Stimulated activated CD4-positive, alpha-beta T cell treated with anti-CD3 and anti-CD28 coated beads, Interleukin-12 subunit alpha, Interleukin-12 subunit beta, amount 100 ng/mL, for 4 hours (primary cell): ENCODE measurements at regions not wholly inside any gene's neighbourhood (a gene's known extent, or its start where the extent isn't known, plus 50 kb on each side); places are given as distances from the start of the nearest gene placed in this dataset.

ENCODE experiments used
- DNase-seq: peaks from one replicate; pipeline ENCODE4 v3.0.0-alpha.2; 2020

DNA sequence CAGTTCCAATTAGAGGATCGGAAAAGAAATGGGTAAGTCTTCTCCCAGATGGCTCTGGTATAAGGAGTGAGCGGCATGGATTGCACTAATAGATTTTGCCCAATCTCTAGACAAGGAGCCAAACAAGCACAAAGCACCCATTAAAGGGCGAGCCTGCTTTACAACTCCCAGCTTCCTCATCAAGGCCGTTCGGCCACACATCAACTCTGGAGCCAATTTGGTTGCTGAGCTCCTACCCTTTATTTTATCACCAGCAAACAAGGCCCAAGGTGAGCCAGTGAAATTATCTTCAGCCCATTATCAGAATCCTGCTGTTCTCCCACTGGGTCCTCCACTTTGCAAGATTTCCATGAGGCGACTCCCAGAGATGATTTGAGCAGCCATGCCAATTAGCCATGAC is 292.2 kb upstream of the NPVF start:
- DNase-seq: no peak

DNA sequence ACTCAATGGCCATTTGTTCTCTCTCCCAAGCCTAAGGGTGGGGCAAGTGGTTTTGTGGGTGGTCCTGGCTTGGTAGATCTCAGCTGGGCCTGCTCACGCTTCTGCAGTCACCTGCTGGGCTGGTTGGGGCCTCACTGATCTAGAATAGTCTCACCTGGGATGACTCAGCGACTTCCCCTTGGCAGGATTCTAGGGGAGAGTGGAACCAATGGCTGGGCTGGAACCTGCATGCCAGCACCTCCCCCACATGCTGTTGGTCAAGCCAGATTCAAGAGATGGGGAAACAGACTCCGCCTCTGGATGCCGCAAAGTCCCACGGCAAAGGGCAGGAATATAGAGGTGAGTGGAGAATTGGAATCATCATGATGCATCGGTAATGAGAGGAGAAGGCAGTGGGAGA is 292.9 kb upstream of the NPVF start:
- DNase-seq: no peak

DNA sequence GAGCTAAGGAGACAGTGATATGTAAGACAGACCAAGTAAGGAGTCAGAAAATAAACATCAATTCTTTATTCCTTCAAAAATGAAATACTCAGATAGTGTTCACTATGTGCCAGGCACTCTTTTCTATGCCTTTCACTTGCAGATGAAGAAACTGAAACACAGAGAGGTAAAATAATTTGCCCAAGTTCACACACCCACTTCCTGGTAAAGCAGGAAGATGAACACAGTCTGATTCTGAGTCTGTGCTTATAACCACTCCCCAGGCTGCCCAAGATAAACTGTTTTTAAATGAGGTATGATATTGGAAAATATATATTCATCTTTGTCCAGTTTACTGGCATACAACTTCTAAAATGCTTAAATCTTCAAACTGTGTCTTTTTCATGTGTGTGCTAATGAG is 294.4 kb upstream of the NPVF start:
- DNase-seq: no peak

DNA sequence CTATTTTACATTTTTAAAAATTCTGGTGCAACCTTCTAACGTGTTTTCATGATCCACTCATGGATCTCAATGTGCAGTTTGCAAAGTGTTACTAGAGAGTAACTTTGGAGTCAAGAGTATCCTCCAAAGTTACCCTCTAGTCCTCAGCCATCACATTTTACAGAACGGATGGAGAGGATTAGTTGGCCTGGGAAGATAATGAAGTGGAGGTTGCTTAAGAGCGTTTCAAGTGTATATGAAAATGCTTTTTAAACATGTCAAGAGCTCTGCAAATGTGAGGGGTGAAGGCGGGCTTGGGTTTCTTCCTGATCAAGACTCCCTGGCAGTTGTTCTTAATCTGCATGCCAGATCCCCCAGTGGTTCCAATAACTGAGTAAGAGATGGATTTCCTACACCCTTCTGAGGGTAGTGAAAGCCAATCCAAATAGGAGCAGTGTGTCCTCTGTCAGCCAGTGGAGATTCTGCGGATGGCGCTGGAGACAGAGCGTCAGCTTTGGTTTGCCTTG is 299.4 kb upstream of the NPVF start:
- DNase-seq: no peak

DNA sequence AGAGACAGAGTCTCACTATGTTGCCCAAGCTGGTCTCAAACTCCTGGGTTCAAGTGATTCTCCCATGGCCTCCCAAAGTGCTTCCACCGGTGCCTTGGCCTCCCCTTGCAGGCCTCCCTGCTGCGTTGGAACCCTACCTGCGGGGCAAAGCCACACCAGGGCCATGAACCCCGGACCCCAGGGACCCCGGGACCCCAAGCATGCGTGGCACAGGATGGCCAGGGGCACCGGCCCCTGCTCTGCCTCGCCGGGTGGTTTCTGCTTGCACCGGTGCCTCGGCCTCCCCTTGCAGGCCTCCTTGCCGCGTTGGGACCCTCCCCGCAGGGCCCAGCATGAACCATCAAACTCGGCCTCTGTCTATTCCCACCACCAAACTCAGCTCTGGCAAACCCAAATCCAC is 301.0 kb upstream of the NPVF start:
- DNase-seq: no peak

DNA sequence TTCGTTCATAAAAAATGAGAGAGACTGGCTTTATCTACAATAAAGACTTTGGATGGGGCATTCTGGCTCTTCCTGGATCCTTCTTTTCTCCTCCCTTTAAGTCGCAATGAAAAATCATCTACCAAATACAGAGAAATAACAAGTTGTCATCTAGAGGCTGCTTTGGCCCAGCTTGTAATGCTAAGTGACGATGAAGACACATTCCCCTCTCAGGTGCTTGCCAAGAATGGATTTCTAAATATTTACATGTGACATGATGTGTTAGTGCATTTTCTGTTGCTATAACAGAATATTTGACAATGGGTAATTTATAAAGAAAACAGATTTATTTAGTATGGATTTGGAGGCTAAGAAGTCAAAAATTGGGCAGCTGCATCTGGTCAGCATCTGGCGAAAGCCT is 308.6 kb upstream of the NPVF start:
- no peak for DNase-seq

DNA sequence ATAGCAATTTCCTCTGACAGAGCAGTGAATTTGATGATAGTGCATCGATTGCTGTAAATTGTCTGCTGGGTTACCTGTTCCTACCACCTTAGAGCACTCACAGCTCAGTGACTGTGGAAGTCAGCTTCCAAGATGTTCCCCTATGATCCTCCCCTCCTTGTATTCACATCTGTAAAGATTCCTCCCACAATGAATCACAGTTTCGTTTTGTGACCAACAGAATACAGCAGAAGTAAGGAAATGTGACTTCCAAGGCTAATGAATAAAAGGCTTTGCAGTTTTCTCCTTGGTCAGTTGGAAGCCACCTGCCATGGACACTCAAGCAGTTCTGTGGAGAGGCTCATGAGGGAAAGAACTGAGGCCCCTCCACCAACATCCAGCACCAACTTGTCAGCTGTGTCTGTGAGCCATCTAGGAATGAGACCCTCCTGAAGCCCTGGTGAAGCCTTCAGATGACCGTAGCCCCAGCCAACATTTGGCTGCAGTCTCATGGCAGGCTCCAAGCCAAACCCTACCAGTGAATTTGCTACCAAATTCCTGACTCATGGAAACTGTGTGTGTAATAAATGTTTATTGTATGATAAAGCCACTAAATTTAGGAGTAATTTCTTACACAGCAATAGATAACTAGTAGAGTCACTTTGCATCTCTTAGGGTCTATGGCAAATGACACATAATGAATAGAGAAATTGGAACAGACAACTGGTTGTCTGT is 309.5 kb upstream of the NPVF start:
- DNase-seq: no peak

DNA sequence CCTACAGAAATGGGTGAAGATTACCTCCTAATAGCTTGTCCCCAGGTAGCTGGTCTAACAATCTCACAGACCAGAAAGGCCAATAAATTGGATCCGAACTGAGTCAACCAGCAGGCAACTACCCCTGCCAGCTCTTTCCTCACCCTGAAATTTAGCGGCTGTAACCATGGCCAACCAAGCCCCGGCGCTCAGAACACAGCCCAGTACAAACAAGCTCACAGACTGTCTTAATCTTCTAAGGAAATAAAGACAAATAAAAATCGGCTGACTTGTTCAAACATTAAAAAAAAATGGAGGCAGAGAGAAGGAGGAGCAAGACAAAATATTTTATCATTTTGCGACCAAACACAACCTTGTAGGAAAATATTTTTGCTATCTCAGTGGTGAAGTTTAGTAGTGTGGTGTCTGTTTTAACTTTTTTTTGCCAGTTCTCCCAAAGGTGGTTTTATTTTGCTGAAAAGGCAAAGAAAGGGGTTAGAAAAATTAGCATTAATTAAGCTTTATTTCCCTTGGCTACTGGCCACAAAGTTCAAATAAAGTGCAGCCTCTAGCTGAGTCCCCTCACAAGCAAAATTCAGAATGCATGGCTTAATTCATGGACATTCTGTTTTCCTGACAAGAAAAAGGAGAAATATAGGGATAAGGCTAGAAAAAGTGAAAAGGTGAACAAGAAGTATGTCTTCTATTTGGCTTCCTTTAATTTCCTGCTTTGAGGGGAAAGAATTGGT is 313.0 kb upstream of the NPVF start:
- DNase-seq: no peak

DNA sequence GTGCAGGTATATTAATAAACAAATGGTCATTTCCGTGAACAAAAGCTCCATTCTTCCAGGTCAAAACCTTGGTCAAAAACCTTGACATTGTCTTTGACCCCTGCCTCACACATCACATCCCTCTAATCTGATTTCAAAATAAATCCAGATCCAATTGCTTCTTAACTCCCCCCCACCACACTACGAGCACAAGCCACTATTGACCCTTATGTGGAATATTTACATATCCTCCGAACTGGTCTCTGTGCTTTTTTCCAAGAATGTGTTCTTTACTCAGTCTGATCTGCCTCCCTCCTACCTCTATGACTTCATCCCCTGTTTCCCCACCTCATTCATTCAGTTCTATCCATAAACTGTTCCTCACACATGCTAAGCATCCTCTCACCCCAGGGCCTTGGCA is 313.6 kb upstream of the NPVF start:
- DNase-seq: no peak

DNA sequence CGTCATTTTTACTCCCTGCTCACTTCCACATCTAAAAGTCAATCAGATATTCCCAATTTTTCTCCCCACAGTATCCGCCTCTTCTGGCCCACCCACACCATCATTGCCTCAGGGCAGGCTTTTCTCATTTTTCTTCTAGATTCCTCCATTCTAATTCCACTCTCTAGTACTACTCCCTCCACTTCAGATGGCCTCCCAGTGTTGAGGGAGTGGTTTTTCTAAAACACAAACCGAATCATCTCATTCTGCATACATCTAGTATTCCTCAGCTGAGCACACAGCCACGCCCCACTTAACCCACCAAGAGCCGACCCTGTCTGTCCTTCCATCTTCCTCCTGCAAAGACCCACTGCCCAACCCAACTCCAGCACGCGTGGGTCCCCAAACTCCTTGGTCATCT is 314.9 kb upstream of the NPVF start:
- DNase-seq: no peak

DNA sequence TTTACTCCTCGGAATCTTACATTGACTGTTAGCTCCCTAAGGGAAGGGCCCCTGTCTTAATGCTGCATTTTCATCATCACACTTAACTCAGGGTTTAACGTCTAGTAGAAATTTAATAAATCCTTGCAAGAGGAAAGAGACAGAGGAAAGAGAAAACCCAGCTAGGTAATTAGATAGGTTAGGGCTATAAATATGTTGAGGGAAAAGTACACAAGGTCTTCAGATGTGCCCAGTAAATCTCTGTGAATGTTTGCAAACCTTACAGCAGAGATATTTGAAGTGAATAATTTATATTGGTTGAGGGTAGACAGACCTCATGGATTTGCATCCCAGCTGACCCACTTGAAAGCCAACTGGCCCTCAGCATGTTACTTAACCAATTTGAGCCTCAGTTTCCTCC is 315.5 kb upstream of the NPVF start:
- DNase-seq: no peak

DNA sequence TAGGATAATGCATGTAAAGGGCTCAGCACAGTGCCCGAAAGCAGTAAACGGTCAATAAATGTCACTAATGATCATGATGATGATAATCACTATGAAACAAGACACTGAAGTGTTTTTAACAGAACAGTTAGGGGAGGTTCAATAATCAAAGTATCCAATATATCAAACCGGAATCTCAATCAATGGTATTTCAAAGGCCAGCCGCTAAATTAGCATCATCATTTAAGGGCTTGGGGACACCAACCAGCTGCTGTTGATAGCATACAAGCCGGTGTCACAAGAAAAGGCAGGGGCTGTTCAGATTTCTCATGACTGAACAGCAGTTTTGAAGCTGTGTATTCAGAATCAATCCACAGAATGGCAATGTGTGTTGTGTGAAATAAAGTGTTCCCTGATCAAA is 316.0 kb upstream of the NPVF start:
- DNase-seq: no peak

DNA sequence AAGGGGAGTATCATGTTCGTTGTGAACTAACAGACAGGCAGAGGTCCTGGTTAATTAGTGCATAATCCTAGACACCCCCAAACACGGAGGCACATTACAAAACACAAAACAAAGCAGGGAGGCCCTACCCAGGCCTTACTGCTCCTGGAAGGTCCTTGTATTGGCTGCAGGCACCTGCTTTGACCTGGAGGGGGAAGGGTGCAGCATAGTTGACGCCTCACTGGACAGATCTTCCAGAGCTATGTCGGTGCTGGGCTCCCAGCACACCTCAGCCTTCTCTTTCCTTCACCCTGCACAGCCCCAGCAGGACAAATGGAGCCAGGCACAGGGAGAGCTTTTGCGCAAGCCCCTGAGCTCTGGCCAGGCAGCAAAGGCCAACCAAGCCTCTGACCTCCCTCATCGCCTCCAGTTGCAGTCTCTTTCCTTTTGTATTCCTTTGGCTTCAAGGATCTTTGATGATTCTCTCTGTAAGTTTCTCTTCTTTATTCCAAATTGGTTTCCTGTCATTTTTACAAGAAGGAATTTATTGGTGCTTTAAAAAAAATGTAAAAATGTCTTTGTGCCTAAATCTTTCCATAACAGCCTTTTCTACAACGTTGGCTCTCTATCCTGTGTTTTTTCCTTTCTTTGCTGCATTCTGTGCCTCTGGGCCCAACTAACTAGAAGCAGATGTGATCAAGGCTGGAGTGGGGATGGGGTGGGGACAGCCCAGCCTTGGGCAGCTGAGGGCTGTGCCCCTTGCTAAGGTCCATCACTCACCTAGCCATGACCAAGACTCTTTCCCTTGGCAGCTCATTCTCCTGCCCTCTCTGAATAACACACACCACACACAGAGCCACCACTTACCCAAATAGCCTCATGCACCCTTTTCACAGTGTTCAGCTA is 317.1 kb upstream of the NPVF start:
- DNase-seq: no peak

DNA sequence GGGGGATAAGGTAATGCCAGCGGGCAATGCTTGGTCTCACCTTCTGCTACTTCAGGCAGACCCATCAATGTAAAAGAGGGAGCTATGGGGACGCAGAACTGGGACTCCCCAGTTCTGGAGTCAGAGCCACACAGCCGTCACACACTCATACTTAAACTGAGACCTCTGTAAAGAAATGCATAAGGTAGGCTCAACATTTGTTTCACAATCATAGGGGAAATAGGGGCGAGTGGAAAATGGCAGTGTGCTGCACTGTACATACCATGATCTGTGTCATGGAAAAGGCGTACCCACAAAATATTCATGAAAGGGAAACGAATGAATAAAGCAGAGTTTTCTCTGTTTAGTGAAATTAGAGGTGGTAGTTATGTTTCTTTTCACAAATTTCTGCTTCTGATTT is 318.0 kb upstream of the NPVF start:
- no peak for DNase-seq

DNA sequence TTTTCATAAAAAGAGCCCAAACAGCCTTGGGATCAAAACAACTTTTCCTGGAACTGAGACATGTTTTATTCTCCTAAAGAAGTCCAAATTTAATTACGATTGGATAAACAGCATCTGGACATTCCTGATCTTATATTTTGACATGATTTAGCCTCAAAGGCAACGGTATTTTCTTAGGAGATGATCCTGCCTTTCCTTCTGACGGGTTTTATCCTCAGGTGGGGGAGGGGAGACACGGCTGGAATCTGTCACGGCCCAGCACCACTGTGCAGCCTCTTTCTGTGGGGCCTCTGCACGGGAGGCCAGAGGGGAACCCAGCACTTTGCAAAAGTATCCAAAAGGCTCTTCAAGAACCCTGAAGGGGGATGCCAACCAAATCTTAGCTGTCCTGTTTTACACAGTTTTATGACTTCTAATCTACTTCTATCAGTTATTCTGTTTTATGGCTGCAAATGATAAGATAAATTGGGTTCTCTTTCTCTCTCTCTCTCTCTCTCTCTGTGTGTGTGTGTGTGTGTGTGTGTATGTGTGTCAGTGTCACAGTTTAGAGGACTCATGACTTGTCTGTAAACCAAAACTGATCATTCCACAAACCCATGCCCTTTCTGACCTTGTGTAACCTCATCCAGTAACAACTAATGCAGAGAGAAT is 321.1 kb upstream of the NPVF start:
- no peak for DNase-seq

DNA sequence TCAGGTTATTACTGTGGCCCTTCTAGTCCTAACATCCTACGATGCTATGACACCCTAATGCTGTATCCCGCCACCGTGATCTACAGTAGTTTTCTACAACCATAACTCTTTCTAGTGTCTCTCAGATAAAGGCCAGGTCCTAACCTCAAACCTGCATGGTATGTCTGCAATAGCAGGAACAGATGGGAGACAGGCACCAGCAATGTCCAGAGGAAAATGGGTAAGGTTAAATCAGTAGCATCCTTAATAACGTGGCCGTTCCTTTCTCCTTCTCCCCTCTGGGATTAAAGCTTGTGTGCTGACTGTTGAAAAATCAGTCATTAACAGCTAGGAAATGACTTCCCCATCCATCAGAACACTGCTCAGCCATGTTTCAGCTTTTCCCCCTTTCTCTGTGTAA is 321.9 kb upstream of the NPVF start:
- DNase-seq: no peak

DNA sequence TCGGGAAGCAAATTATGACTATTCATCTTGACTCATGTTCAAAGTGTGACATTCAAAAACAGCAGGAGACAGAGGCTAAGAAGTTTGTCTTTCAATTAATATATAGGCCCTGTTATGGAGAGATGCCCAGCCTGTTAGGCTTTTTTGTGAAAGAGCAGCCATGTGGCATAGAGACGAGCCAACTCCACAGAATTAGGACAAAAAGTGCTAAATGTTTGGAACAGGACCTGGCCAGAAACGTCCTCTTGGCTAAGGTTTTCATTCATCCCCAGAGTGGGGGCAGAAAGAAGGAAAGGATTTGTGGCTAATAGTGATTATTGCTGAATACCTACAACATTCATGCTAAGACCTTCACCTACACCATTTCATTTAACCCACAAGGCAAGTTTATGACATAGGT is 324.7 kb upstream of the NPVF start:
- no peak for DNase-seq

DNA sequence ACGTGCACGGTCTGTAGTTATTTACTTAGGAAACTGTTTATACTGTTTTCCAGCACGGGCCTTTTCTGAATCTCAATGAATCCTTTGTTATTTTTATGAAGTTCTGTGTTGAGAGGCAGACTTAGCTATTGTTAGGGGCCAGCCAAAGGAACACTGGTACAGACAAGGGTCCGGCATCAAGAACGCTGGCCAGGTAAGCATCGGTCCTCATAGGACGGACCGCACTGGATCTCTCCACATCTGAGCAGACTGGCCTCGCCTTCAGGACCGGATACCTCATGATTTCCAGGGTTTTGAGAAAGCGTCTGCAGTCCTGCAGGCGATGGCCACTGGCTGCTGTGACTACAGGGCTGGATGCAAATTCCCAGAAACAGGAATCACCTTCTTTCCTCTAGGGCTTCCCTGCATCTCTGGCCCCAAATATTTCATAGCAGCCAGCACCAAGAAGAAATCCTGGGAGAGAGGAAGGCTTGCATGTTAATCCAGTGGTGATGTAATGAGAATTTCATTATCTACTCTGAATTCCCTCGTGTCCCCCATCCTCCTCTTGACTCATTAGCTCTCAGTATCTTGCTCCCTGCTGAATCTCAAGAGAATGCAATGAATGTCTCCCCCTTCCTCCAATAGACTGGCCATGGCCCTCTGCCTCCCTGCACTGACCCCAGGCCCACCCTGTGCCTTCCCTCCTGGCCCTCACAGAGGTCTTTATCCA is 325.4 kb upstream of the NPVF start:
- DNase-seq: no peak

DNA sequence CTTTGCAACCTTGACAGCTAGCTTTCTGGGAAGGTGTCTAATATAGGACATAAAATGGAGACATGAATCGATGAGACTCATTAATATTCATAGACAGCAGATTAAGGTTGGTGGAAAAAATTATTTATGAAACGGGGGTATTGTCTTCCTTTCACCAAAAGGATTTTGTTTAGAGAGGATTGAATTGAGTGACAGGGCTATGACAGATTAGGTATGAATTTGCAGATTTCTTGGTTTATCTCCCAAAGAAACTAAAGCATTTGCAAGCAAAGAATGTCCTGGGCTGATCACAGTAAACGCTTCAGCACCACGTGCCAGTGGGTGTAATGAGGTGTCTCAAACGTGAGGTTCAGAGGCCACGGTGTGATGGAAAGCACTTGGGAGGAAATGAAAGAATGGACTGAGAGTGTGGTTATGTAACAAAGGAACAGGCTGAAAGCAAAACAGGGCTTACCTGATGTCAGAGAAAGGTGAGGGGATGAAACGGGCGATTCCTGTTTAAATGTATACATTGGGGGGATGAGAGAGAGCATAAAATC is 329.2 kb upstream of the NPVF start:
- DNase-seq: no peak

DNA sequence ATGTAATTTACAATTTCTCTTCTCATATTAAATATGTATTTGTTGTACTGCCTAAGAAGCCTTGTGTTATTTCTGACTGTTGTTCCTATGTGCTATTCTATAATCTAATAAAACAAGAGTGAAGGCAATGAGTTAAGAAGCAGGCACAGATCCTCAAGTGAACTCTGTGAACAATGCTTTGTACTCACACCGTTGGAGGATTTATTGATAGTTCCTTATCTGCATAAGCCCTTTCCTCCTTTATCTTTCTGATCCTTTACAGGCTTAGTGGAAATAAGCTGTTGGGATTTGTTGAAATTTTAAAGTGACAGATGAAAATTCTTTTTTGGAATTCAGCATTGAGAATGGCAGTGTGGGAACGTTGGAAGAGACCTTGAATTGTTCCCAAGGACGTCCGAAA is 329.6 kb upstream of the NPVF start:
- no peak for DNase-seq

DNA sequence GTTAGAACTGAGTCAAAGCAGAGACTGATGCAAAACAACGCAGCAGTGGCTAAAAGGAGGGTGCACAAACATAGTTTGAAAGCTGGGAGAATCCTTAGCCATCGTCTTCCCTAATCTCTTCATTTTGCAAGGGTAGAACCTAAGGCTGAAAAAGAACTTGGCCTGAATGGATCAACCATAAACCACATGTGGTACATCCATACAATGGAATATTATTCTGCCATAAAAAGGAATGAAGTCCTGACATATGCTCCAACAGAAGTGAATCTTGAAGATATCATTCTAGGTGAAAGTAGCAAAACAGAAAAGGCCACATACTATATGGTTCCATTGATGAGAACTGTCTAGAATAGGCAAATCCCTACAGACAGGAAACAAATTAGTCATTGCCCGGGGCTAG is 330.3 kb upstream of the NPVF start:
- no peak for DNase-seq
